GM19043 (cell line): ENCODE measurements at regions not wholly inside any gene's neighbourhood (a gene's known extent, or its start where the extent isn't known, plus 50 kb on each side); places are given as distances from the start of the nearest gene placed in this dataset.
"Not testable (repeated sequence)": the region's sequence is repeated elsewhere in the genome, so short reads cannot be mapped to it uniquely, and the experiment has no call there.

Experiments
- ATAC-seq: cut with Tn5 transposase; IDR thresholded peaks from one replicate; pipeline ENCODE4 v1.9.1; 2021; ENCODE audit warnings: low read depth; ENCODE audit not compliant: unreplicated experiment

DNA sequence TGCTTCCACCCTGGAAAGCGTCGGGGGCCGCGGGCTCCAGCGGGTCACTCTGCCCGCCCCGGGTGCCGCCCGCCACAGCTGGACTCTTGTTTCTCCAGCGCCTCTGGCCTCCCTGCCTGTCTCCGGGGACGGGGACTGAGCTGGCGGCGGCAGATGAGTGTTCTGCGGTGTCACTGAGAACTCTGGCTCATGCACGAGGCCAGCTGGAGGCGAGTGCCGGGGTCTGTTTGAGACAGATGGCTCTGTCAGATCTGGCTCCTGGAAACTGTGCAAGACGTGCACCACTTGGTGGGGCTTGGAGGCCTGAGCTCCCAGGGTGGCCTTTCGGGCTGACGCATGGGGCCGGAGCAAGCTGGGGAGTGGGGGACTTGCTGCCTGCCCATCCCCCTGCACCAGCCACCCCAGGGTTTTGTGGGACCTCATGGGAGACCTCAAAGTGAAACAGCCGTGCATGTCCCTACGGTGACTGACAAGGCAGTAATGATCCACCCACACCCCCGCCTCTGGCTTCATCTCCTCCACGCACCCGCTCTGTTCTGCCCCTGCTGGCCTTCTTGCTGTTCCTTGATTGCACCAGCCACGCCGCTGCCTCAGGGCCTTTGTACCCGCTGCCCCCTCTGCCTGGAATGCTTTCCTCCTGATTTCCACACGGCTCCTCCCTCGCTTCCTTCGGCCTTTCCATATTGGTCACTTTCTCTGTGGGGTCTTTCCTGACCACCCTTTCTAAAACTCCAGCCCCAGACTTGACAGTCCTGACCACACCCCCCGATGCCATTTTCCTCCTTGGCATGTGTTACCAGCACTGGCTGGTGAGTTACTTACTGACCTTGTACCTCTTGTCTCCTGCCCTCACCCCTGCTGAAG lies 174.9 kb upstream of the CIBAR2 start:
- no peak for ATAC-seq

GRCh38 chr16:85287815-85288109 lies 175.5 kb upstream of the CIBAR2 start:
- ATAC-seq: not testable (repeated sequence)

GRCh38 chr16:85288341-85288868 lies 176.1 kb upstream of the CIBAR2 start:
- ATAC-seq: no peak

DNA sequence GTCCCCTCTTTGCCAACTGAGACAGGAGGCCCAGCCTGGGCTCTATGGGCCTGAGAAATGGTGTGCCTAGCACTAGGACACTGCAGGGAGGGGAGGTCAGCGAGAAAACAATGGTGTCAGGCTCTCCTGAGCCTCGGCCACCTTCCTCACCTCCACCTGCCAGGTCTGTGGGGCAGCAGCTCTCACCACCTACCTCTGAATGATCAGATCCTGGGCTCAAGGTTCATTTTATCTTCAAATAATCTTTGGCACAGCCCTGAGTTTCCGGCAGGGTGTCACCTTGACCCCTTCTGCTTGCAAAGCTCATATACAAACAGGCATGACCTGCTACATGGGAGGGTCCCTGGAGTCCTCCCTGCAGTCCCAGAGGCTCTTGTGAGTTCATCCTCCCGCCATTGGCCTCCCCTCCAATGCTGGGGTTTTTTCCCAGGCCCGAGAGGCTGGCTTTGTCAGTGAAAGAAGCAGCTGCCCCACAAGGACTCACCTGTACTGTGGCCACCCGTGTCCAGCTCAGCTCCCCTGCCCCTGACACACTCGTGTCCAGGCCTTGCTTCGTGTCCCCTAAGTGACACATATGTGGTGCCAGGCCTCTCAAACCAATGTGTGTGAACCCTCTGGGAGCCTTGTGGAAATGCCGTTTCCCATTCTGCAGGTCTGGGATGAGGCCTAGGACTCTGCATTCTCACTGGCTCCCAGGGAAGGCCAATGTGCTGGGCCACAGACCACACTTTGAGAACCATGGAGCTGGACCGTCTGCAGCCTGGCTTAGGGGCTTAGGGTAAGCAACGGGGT lies 176.8 kb upstream of the CIBAR2 start:
- no peak for ATAC-seq

DNA sequence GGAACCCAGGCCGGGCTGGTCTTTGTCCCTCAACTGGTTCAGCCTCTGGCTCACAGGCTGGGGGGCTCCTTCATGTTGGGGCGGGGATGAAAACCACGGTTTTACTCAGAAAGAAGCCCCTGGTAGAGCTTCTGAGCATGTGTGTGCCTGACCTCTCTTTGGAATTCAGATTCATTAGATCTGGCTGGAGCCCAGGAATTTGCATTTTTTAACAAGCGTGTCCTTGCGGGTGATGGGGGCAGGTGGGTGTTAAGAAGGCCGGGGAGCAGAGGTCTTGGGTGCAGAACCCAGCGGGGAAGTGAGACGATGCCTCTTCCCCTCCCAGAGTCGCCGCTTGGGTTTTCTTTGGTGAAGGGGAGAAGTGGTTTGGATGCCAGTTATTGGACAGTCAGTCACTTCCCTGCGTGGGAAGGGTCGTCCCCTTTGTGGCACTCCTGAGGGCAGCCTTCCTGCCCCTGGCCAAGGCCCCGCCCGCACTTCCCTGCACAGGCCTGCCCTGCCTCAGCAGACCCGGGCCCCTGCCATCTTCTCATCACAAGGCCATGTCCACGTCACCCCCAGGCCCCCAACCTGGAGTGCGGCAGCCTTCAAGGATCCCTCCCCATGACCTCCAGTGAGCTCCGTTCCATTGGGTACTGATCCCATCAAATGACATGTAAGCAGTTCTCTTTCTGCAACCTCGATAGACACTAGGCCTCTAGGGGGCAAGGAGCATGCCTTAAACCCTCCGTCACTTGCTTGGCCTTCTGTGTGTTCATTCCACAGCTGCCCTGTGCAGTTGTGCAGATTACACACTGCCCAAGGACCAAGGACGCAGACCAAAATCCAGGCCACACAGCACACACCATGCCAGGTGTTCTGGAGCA lies 177.7 kb upstream of the CIBAR2 start:
- ATAC-seq: no peak

DNA sequence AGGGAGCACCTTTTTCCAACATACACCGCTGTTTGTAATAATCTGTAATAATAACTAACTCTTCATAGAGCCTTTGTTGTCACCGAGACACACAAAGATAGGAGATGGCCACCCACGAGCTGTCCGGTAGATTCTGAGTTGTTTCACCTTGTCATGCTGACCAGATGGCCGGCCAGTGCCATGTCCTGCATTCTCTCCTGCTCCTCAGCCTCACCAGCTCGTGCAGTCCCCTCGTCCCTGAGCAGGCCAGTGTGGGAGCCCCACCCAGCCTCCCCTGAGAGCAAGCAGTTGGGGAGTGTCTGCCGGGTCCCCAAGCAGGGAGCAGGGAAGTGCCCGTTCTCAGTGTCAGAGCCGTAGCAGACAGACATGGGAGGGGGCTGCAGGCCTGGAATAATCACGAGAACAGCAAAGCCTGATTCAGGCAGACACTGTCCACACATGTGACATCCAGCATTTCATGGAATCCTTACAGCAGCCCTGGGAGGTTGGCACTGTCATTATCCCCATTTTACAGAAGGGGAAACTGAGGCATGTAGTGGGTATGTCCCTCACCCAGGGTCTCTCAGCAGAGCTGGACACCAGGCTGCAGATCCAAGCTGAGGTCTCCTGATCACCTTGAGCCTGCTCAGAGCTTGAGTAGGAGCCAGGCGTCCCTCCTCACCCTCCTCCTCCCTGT lies 178.5 kb upstream of the CIBAR2 start:
- no peak for ATAC-seq

DNA sequence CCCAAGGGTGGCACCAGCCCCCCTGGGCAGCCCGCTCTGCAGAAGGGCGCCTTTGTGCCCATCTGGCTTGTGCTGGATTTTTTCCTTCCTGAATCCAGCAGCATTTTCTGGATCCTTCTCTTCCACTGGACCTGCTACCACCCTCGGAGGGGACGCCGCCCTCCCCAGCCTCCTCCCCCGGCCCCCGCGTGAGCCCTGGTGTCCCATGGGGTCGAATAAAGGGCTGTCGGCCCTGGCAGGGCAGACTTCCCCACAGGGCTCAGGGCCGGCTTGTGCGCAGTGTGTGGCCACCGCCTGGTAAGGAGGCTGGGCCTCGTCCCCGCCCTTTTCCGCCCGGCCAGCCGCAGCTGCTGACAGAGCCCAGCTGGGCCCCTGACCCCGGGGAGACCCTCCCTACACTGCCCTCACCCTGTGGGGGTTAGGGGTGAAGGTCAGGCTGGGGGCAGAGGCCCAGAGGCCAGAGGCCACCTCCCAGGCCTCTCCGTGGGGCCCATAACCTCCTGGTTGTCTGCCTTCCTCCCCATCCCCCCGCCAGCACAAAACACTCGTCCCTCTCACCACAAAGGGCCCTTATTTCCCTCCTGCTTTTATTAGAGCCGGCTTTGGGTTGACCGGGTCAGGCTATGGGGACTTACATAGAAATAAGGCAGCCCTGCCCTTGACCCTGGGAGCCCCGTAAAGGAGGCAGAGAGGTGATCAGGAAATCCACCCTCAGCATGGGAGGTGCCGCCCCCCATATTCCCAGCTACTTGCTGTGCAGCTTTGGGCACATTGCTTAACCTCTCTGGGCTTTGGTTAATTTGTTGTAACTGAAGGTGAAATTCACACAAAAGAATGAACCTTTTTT lies 179.3 kb upstream of the CIBAR2 start:
- no peak for ATAC-seq

- ATAC-seq: no peak
These were observed 181.2 kb upstream of the CIBAR2 start for GRCh38 chr16:85293458-85293857.

DNA sequence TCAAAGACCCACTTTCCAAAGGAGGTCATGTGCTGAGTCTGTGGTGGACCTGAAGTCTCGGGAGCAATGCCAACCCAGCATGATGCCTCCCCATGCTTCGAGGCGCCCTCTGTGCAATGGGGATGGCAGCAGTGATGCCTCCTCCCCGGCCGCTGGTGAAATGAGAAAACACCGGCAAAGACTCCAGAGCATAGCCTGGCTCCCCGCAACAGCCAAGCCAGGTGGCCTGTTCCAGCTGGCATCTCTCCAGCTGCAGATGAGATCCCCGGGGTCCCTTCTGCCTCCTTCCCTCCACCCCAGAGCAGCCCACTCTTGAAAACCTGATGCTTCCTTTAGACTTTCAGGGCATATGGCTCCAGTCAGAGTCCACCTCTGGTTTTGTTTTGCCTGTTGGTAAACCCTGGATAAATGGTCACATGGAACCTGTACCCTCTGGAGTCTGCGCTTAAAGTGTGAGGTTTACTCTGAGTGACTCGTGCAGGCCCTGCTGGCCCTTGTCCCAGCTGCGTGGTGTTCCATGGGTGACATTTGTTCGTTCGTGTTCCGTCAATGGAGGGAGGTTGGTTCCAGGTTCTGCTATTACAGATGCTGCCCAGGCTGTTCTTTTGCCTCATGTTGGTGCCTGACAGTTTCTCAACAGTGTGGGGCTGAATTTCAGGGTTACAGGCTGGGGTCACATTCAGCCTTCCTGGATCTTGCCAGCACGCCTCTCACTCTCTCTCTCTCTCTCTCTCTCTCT lies 181.8 kb upstream of the CIBAR2 start:
- no peak for ATAC-seq

- no peak for ATAC-seq
These were observed 182.7 kb upstream of the CIBAR2 start for GRCh38 chr16:85294810-85295508.

GRCh38 chr16:85296859-85297660 lies 184.8 kb upstream of the CIBAR2 start:
- ATAC-seq: no peak

DNA sequence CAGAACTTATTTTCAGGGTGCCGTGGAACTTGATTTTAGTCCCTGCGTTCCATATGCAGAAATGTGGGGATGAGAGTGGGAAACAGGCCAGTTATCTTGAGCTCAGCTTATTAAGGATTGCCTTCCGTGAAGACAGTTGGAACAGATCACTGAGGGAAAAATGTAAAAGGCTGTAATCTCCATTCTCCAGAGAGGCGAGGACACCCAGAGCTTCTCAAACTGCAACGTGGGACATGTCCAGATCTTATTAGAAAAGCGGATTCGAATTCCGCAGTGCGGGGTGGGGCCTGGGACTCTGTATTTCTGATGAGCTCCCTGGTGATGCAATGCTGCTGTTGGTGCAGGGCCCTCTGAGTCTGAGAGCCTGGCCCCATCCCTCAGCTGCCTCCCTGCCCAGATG lies 185.6 kb upstream of the CIBAR2 start:
- ATAC-seq: no peak

- ATAC-seq: no peak
These were observed 188.2 kb upstream of the CIBAR2 start for GRCh38 chr16:85300406-85300968.

- ATAC-seq: no peak
These were observed 189.0 kb upstream of the CIBAR2 start for GRCh38 chr16:85301231-85301630.

GRCh38 chr16:85302018-85302847 lies 190.0 kb upstream of the CIBAR2 start:
- no peak for ATAC-seq

DNA sequence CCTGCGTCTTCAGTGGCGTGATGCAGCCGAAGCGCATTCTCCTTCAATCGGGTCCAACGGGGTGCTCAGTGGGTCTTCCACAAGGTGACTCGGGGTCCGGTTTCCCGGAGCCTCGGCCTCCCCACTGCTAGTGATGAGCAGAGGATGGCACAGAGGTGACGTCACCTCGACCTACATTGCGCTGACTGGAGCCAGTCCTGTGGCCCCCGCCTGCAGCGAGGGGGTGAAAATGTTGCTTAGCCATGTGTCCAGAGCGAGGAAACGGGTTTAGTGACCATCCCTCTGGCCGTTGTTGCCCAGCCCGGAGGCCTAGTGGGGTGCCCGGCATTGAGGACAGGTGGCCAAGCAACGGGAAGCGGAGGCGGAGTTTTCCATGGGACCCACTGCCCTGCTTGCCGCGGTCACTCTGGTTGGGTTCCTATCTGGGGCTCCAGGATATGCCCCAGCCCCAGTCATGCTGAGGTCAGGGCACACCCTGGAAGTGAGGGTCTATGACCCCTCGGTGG lies 190.6 kb upstream of the CIBAR2 start:
- ATAC-seq: no peak
